ENCODE measurements at regions not wholly inside any gene's neighbourhood (a gene's known extent, or its start where the extent isn't known, plus 50 kb on each side); places are given as distances from the start of the nearest gene placed in this dataset.
"Not testable (repeated sequence)": the region's sequence is repeated elsewhere in the genome, so short reads cannot be mapped to it uniquely, and the experiment has no call there.

DNA sequence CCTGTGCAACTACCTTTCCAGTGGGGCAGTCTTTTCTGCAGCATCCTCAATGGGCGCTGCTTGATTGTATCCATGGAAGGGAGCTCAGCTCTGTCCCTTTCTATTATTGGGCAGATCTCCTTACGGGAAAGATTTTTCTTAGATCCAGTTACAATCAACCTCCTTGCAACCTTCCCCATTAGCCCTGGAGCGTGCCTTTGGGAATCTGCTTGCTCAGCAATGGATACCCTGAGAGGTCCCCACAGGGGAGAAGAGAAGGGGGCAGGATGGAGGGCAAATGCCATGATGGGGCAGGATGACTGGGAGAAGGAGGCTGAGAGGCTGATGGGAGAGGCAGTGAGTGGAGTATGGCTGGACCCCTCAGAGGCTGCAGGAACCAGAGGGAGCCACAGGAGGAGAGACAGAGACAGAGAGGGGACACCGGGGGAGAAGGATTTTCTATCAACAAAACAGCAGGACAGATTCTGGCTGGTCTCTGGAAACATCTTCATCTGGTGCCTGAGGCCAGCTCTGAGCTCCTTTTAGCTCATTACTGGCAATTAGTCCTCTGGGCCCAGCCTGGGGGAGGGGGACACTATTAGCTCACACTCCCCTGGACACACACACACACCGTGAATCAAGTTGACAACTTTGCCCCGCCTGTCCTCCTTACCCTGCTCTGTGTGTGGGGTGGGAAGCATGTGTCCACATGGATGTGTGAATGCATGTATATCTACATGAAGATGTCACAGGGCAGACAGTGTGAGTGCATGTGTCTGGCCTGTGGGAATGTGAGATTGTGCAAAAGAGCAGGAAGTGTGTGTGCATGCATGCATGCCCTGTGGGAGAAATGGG, 80.8 kb upstream of the PAX2 start:
- no peak for DNase-seq

DNA sequence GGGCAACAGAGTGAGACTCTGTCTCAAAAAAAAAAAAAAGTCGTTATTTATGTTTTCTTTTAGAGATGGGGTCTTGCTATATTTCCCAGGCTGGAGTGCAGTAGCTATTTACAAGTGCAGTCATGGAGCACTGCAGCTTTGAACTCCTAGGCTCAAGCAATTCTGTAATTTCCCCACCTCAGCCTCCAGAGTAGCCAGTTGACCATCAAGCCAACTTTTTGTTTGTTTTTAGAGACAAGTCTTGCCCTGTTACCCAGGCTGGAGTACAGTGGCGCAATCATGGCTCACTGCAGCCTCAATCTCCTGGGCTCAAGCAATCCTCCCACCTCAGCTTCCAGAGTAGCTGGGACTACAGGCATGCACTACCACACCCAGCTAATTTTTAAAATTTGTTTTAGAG, 78.7 kb upstream of the PAX2 start:
- DNase-seq, result not testable (repeated sequence)

DNA sequence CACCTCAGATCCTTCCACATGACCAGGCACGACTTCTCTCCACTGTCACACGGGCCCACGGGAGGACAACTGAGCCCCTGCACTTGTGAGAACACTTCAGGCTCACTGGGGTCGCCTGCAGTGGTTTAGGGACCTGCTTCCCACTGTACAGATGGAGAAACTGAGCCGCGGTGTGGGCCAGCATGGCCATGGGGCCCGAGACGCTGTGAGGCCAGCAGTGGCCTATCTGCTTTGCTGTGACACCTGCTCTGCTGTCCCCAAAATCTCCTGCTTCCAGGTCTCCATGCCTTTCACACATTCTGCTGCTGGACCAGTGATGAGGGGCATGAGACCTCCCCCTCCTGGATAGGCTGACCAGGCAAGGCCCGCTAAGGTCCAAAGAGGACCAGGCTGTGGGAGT, 75.8 kb upstream of the PAX2 start:
- no peak for DNase-seq

DNA sequence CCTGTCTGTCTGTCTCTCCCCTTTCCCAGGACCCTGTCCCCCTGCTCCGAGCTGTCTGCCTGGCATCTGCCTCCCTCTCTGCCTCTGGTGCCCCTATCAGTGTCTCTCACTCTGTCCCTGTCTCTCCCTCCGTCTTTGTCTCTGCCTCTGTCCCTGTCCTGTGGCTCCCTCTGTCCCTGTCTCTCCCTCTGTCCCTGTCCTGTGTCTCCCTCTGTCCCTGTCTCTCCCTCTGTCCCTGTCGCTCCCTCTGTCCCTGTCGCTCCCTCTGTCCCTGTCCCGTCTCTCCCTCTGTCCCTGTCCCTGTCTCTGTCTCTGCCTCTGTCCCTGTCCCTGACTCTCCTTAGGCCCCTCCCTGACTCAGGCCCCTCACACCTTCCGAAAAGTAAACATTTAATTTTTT, 75.0 kb upstream of the PAX2 start:
- DNase-seq, result no peak

DNA sequence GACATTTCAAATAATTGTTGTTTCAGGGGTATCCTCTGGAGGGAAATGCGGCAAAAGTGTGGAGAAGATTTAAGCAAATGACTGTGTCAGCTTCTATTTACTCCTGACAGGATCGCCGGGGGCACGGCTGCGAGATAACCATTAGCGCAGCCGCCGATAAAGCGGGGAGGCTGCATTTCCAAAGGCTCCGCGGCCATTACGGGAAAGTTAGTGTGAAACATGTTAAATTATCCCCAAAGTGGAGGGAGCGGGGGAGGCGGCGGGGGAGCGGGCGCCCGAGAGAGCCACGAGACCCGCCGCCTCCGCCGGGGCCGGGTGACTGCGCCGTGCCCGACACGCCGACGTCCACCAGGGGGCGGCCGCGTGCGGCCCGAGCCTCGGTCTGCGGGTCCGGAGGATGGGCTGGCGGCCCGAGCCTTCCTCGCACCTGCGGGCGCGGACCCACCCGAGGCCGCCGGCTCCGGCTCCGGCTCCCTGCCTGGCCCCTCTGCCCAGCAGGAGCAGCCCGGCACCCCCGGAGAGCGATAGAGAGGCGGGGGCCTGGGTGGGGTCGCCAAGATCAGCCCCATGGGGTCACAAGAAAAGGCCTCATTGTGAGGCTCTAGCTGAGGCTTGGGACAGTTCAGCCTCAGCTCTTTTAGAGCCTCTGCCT, 74.4 kb upstream of the PAX2 start:
- no peak for DNase-seq

DNA sequence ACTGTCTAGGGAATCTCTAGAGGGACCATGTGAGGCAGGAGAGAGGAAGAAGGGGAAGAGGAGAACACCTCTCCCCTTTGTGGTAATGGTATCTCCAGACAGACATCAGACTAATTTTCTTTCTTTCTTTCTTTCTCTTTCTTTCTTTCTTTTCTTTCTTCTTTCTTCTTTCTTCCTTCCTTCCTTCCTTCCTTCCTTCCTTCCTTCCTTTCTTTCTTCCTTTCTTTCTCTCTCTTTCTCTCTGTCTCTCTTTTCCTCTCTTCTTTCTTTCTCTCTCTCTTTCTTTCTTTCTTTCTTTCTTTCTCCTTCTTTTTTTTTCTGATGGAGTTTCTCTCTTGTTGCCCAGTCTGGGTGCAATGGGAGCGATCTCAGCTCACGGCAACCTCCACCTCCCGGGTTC, 73.2 kb upstream of the PAX2 start:
- DNase-seq, result no peak

- no peak for DNase-seq
Measured at GRCh38 chr10:100677290-100677945, 68.0 kb upstream of the PAX2 start.

DNA sequence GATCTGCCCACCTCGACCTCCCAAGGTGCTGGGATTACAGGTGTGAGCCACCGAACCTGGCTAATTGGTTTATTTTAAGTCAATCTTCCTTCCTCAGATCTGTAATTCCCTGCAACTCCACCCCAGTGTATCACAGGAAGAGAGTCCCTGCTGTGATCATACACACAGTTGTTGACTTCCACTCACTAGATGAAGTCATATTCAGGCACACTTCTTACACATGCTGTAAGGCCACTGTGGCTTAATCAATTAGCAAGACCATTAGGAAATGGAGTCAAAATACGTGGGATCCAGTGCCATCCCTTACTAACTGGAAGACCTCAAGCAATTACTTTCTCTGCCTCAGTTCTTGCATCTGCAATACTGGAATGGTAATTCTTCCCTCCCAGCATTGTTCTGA, 66.1 kb upstream of the PAX2 start:
- no peak for DNase-seq

- DNase-seq, result no peak
Measured at GRCh38 chr10:100683004-100683403, 62.4 kb upstream of the PAX2 start.

DNA sequence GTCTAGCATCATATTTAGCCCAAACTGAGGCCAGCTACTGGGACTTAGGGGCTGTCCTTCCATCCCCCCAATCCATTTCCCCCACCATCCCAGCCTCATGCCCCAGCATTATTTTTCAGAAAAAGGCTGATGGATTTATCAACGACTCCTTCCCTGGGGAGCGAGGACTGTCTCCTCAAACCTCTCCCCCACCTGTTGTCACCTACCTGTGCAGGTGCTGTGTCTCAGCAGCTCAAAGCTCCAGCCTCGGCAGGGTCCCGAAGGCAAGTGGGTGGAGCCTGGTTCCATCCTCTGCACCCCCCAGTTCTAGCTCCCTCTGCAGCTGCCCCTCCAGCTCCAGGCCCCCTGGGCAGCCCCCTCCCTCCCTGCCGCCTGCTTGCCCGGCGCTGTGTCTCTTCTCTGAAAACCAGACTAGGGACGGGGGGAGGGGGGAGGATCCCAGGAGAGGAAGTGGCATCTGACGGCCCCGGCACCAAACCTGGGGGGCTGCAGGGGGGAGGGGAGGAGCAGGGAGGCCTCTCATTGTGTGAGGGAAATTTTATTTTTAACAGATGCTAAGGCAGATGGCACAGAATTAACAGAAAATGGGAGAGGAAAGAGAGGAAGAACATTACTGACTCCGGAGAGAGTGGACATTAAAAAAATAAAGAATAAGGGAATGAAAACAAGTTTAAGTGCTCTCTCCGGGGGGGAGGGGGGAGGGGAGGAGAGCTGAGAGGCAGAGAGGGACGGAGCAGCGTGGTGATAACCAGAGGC, 61.7 kb upstream of the PAX2 start:
- no peak for DNase-seq

DNA sequence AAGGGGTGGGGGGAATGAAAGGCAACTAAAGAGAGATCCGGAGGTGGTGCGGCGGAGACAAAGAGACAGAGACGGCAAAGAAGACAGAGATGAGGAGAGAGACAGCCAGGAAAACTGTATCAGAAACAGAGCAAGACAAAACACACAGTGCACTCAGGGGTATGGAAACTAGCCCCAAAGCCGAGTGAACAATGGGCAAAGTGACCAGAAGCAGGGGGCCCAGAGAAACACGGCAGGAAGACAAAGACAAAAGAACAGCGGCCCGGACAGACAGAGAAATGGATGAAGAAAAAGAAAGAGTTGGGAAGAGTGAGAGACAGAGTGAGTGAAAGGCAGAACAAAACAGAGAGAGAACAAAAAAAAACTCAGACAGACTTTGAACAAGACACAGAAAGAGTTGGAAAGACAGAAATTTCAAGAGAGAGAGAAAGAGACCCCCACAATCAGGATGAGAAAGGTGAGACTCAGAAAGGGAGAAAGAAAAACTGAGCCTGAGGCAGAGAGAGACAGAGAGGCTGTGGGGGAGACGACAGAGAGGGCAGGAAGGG, 60.6 kb upstream of the PAX2 start:
- DNase-seq, result no peak

GRCh38 chr10:100685331-100685730, 60.1 kb upstream of the PAX2 start:
- no peak for DNase-seq

GRCh38 chr10:100687143-100688003, 58.0 kb upstream of the PAX2 start:
- no peak for DNase-seq

DNA sequence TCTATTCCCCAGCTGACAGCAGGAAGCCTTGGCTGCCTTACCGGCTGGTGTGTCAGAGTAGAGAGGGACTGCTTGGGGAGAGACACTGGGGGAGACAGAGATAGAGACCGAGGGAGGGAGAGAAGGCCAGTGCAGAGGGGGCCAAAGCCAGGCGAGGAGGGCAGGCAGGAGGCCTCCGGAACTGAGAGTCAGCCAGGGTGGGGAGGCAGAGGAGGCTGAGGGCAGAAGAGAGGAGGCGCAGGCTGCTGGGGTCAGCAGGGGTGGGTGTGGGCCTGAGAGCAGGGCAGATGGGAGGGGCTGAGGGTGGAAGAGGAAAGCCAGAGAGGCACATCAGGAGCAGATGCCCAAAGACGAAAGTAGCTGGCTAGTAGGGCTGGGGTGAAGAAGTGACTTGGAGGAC, 57.2 kb upstream of the PAX2 start:
- no peak for DNase-seq

DNA sequence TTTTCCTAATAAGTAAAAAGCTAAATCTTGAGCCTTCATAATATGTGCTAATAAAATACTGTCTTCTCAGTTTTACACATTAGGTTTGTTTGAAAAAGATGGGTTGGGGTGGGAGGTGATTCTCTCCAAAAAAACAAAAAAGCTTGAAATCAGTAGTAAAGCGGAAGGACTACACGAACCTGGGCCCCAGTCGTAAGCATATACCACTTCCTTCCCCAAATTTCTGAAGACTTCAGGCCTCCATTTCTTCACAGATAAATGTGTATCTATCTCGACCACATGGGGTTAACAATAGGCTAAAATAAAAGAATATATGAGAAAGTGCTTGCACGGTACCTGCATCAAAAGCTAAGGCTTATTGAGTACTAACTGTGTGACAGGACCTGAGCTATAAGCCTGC, 51.6 kb upstream of the PAX2 start:
- no peak for DNase-seq
